ENCODE measurements at regions not wholly inside any gene's neighbourhood (a gene's known extent, or its start where the extent isn't known, plus 50 kb on each side); places are given as distances from the start of the nearest gene placed in this dataset.

DNA sequence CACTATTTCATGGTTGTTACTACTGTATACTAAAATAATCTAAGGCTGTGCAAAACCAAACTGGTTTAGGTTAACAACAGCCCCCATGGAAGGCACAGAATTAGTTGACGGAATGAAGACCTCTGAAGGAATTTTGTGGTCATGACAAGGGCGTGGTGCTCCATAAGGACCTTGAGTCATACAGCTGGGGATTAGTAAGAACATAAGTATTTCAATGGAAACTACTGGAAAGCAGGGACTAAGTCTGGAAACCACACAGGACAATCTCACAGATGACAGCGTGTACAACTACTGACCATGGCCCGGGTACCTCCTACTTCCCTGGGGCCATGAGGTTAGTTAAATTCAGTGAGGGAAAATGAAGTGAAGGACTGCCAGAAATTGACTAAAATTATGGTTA, 98.5 kb upstream of the PLEKHA5 start:
- no peak for TF ChIP-seq POLR2A (IDR thresholded peaks at IDR 0.05)
- no peak for TF ChIP-seq CTCF (IDR thresholded peaks at IDR 0.05)
- Histone ChIP-seq H3K4me1 (no peaks in the 10 kb centered on the region), H3K36me3 (no peaks in the 10 kb centered on the region), H3K9me3 (no peaks in the 10 kb centered on the region), H3K27ac (no peak overlapping the region), H3K27me3 (no peaks in the 10 kb centered on the region), H3K4me3 (no peak overlapping the region)
- intact Hi-C loops (cut with DNase I; ENCODE audit: low total_unique reads), result no loop called here
- no peak for DNase-seq

GRCh38 chr12:19032826-19033225, 96.7 kb upstream of the PLEKHA5 start:
- no peak overlapping the region for H3K27ac ChIP-seq
- H3K9me3 ChIP-seq, result no peaks in the 10 kb centered on the region
- H3K36me3 ChIP-seq, result no peaks in the 10 kb centered on the region
- no peaks in the 10 kb centered on the region for H3K27me3 ChIP-seq
- H3K4me3 ChIP-seq, result no peak overlapping the region
- TF ChIP-seq CTCF (IDR thresholded peaks at IDR 0.05), result no peak
- no peak for TF ChIP-seq POLR2A (IDR thresholded peaks at IDR 0.05)
- no peaks in the 10 kb centered on the region for H3K4me1 ChIP-seq
- no peak for DNase-seq
- intact Hi-C loops (cut with DNase I; ENCODE audit: low total_unique reads), result no loop called here

DNA sequence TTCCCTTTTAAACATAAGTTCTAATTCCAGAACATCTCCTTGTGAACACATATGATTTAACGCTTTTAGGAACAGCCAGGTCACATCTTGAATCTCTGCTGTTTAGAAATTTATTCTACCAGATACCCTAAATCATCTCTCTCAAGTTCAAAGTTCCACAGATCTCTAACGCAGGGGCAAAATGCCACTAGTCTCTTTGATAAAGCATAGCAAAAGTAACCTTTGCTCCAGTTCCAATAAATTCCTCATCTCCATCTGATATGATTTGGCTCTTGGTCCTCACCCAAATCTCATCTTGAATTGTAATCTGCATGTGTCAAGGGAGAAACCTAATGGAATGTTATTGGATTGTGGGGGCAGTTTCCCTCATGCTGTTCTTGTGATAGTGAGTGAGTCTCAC, 96.3 kb upstream of the PLEKHA5 start:
- H3K9me3 ChIP-seq, result no peaks in the 10 kb centered on the region
- H3K4me1 ChIP-seq, result no peaks in the 10 kb centered on the region
- DNase-seq, result no peak
- no peak overlapping the region for H3K27ac ChIP-seq
- no peak overlapping the region for H3K4me3 ChIP-seq
- no peaks in the 10 kb centered on the region for H3K27me3 ChIP-seq
- TF ChIP-seq CTCF (IDR thresholded peaks at IDR 0.05), result no peak
- no peak for TF ChIP-seq POLR2A (IDR thresholded peaks at IDR 0.05)
- no peaks in the 10 kb centered on the region for H3K36me3 ChIP-seq
- intact Hi-C loops (cut with DNase I; ENCODE audit: low total_unique reads), result no loop called here

DNA sequence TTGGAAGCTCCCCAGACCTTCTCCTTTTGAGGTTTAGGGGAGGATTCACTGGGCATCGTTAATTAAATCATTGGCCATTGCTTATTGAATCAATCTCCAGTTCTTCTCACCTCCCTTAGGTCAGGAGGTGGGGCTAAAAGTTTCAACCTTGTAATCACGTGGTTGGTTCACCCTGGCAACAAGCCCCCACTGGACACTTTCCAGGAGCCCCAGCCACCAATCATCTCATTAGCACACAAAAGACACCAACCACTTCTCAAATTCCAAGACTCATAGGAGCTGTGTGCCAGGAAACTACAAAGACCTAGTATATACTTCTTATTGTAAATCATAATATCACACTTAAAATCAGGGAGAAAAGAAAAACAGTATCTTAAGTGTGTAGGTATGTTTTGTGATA, 94.6 kb upstream of the PLEKHA5 start:
- H3K4me3 ChIP-seq, result no peak overlapping the region

GRCh38 chr12:19035536-19035935, 94.0 kb upstream of the PLEKHA5 start:
- no peaks in the 10 kb centered on the region for H3K27me3 ChIP-seq
- no peaks in the 10 kb centered on the region for H3K9me3 ChIP-seq
- H3K36me3 ChIP-seq, result no peaks in the 10 kb centered on the region
- H3K27ac ChIP-seq, result no peak overlapping the region
- DNase-seq, result no peak
- peaks cover 0 to 5% of the 10 kb centered on the region in 2 donors for H3K4me1 ChIP-seq
- TF ChIP-seq CTCF (IDR thresholded peaks at IDR 0.05) (no peak), POLR2A (IDR thresholded peaks at IDR 0.05) (no peak)
- H3K4me3 ChIP-seq, result no peak overlapping the region
- intact Hi-C loops (cut with DNase I; ENCODE audit: low total_unique reads), result no loop called here

More for the DNA sequence above, 94.6 kb upstream of the PLEKHA5 start:
- TF ChIP-seq POLR2A (IDR thresholded peaks at IDR 0.05) (no peak), CTCF (IDR thresholded peaks at IDR 0.05) (no peak)
- DNase-seq, result no peak
- H3K9me3 ChIP-seq, result no peaks in the 10 kb centered on the region
- no peak overlapping the region for H3K27ac ChIP-seq
- no peaks in the 10 kb centered on the region for H3K27me3 ChIP-seq
- intact Hi-C loops (cut with DNase I; ENCODE audit: low total_unique reads), result no loop called here
- no peaks in the 10 kb centered on the region for H3K36me3 ChIP-seq
- peaks cover 0 to 5% of the 10 kb centered on the region in 2 donors for H3K4me1 ChIP-seq
